Right atrium auricular region (tissue), 2 donors: ENCODE measurements at regions not wholly inside any gene's neighbourhood (a gene's known extent, or its start where the extent isn't known, plus 50 kb on each side); places are given as distances from the start of the nearest gene placed in this dataset.

ENCODE experiments used
- DNase-seq: peaks from one replicate; pipeline ENCODE4 v3.0.0-alpha.2; 2019; ENCODE audit warnings: low spot score
- H3K27ac ChIP-seq, 2 donors: fragments of 200-600 bp; sonication (generic); 1 replicate in 1 of 2; 2 replicates in 1 of 2; pipeline ENCODE4 v1.5.1; 2016 to 2019
- H3K27me3 ChIP-seq, 2 donors: fragments of 200-600 bp; sonication (generic); one replicate each; pipeline versions ENCODE4 v1.5.1 to v1.6.0; 2017 to 2019
- H3K36me3 ChIP-seq: fragments of 200-600 bp; sonication (generic); one replicate; pipeline ENCODE4 v1.5.1; 2016
- H3K4me1 ChIP-seq, 2 donors: fragments of 200-600 bp; sonication (generic); one replicate each; pipeline versions ENCODE4 v1.5.1 to v1.6.0; 2017 to 2019
- H3K4me3 ChIP-seq, 2 donors: fragments of 200-600 bp; sonication (generic); 1 replicate in 1 of 2; 2 replicates in 1 of 2; pipeline ENCODE4 v1.5.1; 2017 to 2019; ENCODE audit warnings: mild to moderate bottlenecking in 1 of 2, moderate library complexity in 1 of 2
- H3K9me3 ChIP-seq, 2 donors: fragments of 200-600 bp; sonication (generic); one replicate each; pipeline ENCODE4 v1.5.1; 2019
- CTCF ChIP-seq, 2 donors: fragments of 200-600 bp; sonication (generic); IDR thresholded peaks; one replicate each; pipeline ENCODE4 v1.5.1; 2019; ENCODE audit warnings: antibody characterized with exemption in 2 of 2

- no peaks in the 10 kb centered on the region for H3K36me3 ChIP-seq
- H3K4me3 ChIP-seq, result no peak overlapping the region
- H3K4me1 ChIP-seq, result no peaks in the 10 kb centered on the region
- no peak for DNase-seq
- H3K27ac ChIP-seq, result no peak overlapping the region
- no peaks in the 10 kb centered on the region for H3K27me3 ChIP-seq
- no peak for TF ChIP-seq CTCF (IDR thresholded peaks at IDR 0.05)
- no peaks in the 10 kb centered on the region for H3K9me3 ChIP-seq
Observed at GRCh38 chr3:102339671-102340070, 95.1 kb upstream of the ZPLD1 start.

- DNase-seq, result no peak
- Histone ChIP-seq H3K27ac (no peak overlapping the region), H3K9me3 (no peaks in the 10 kb centered on the region), H3K4me1 (no peaks in the 10 kb centered on the region), H3K4me3 (no peak overlapping the region), H3K27me3 (no peaks in the 10 kb centered on the region), H3K36me3 (no peaks in the 10 kb centered on the region)
- TF ChIP-seq CTCF (IDR thresholded peaks at IDR 0.05), result no peak
Observed at GRCh38 chr3:102346897-102347296, 87.9 kb upstream of the ZPLD1 start.

- Histone ChIP-seq H3K4me3 (no peak overlapping the region), H3K36me3 (no peaks in the 10 kb centered on the region), H3K9me3 (no peaks in the 10 kb centered on the region), H3K27ac (no peak overlapping the region), H3K27me3 (no peaks in the 10 kb centered on the region), H3K4me1 (no peaks in the 10 kb centered on the region)
- TF ChIP-seq CTCF (IDR thresholded peaks at IDR 0.05), result no peak
- no peak for DNase-seq
Observed at GRCh38 chr3:102348904-102349303, 85.9 kb upstream of the ZPLD1 start.

- H3K4me3 ChIP-seq, result no peak overlapping the region
- no peak overlapping the region for H3K27ac ChIP-seq
- no peaks in the 10 kb centered on the region for H3K27me3 ChIP-seq
- no peaks in the 10 kb centered on the region for H3K4me1 ChIP-seq
- no peak for DNase-seq
- TF ChIP-seq CTCF (IDR thresholded peaks at IDR 0.05), result no peak
- H3K9me3 ChIP-seq, result no peaks in the 10 kb centered on the region
- no peaks in the 10 kb centered on the region for H3K36me3 ChIP-seq
Observed at GRCh38 chr3:102353148-102353547, 81.7 kb upstream of the ZPLD1 start.

- no peaks in the 10 kb centered on the region for H3K27me3 ChIP-seq
- no peaks in the 10 kb centered on the region for H3K4me1 ChIP-seq
- H3K36me3 ChIP-seq, result no peaks in the 10 kb centered on the region
- no peak for TF ChIP-seq CTCF (IDR thresholded peaks at IDR 0.05)
- H3K9me3 ChIP-seq, result no peaks in the 10 kb centered on the region
- no peak overlapping the region for H3K4me3 ChIP-seq
- DNase-seq, result no peak
- no peak overlapping the region for H3K27ac ChIP-seq
Observed at GRCh38 chr3:102353805-102354204, 81.0 kb upstream of the ZPLD1 start.

- H3K4me3 ChIP-seq, result no peak overlapping the region
- no peaks in the 10 kb centered on the region for H3K9me3 ChIP-seq
- no peak overlapping the region for H3K27ac ChIP-seq
- H3K27me3 ChIP-seq, result no peaks in the 10 kb centered on the region
- H3K36me3 ChIP-seq, result no peaks in the 10 kb centered on the region
- H3K4me1 ChIP-seq, result no peaks in the 10 kb centered on the region
- DNase-seq, result no peak
- TF ChIP-seq CTCF (IDR thresholded peaks at IDR 0.05), result no peak
Observed at GRCh38 chr3:102354818-102355515, 79.8 kb upstream of the ZPLD1 start.
